Thoracic aorta (tissue), 2 donors: ENCODE measurements at regions not wholly inside any gene's neighbourhood (a gene's known extent, or its start where the extent isn't known, plus 50 kb on each side); places are given as distances from the start of the nearest gene placed in this dataset.

Experiments used
- ATAC-seq: fragments of 150-250 bp; one replicate; pipeline ENCODE4 v1.8.0; 2017; ENCODE audit warnings: low read depth; ENCODE audit not compliant: insufficient number of reproducible peaks, low FRiP score
- DNase-seq: peaks from one replicate; pipeline ENCODE4 v3.0.0-alpha.2; 2020; ENCODE audit warnings: low spot score
- H3K27ac ChIP-seq, 2 donors: fragments of 200-600 bp; sonication (generic); 1 replicate in 1 of 2; 2 replicates in 1 of 2; pipeline ENCODE4 v1.5.1; 2016; ENCODE audit warnings: mild to moderate bottlenecking in 2 of 2, moderate library complexity in 2 of 2
- H3K27me3 ChIP-seq: fragments of 200-600 bp; sonication (generic); replicated peaks from 2 replicates; pipeline ENCODE4 v1.6.0; 2016; ENCODE audit warnings: mild to moderate bottlenecking; ENCODE audit not compliant: insufficient read depth
- H3K36me3 ChIP-seq: fragments of 200-600 bp; sonication (generic); one replicate; pipeline ENCODE4 v1.5.1; 2016
- H3K4me1 ChIP-seq, 2 donors: fragments of 200-600 bp; sonication (generic); 1 replicate in 1 of 2; 2 replicates in 1 of 2; pipeline versions ENCODE4 v1.5.1 to v1.6.0; 2016; ENCODE audit warnings: low read depth in 2 of 2, mild to moderate bottlenecking in 1 of 2; ENCODE audit not compliant: control insufficient read depth in 1 of 2
- H3K4me3 ChIP-seq: fragments of 200-600 bp; sonication (generic); 2 replicates; pipeline ENCODE4 v1.5.1; 2016; ENCODE audit warnings: mild to moderate bottlenecking
- H3K9me3 ChIP-seq: fragments of 200-600 bp; sonication (generic); 2 replicates; pipeline ENCODE4 v1.5.1; 2016
- CTCF ChIP-seq: fragments of 200-600 bp; sonication (generic); IDR thresholded peaks from one replicate; pipeline ENCODE4 v1.5.1; 2019; ENCODE audit warnings: antibody characterized with exemption

DNA sequence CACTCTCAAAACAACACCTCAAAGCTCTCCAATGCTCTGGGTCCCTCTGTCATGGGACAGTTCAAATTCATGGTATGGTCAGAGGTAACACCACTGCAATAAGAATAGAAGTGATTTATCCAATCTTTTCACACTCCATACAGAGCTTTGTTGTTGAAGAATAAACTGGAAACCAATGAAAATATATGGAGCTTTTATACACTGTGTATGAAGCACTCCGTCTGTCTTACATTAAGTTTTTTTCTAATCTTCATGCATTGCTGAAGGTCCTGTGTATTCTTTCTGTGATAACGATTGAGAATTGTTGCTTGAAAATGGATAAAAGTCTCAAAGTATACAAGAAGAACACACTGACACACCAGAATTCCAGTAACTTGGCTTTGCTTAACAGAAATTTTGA is 603.7 kb upstream of the LUZP2 start:
- ATAC-seq (no peak), DNase-seq (no peak)
- Histone ChIP-seq H3K27ac (no peak overlapping the region), H3K4me3 (no peak overlapping the region), H3K9me3 (no peaks in the 10 kb centered on the region), H3K4me1 (no peaks in the 10 kb centered on the region), H3K36me3 (no peaks in the 10 kb centered on the region), H3K27me3 (no peaks in the 10 kb centered on the region)
- no peak for TF ChIP-seq CTCF

- no peaks in the 10 kb centered on the region for H3K9me3 ChIP-seq
- ATAC-seq, result no peak
These were observed 599.2 kb upstream of the LUZP2 start for GRCh38 chr11:23897453-23898286.

GRCh38 chr11:23903044-23903704 is 593.7 kb upstream of the LUZP2 start:
- no peaks in the 10 kb centered on the region for H3K9me3 ChIP-seq
- no peaks in the 10 kb centered on the region for H3K36me3 ChIP-seq
- ATAC-seq (no peak), DNase-seq (no peak)
- no peak overlapping the region for H3K4me3 ChIP-seq
- no peaks in the 10 kb centered on the region for H3K4me1 ChIP-seq
- no peak for TF ChIP-seq CTCF
- no peak overlapping the region for H3K27ac ChIP-seq
- H3K27me3 ChIP-seq, result no peaks in the 10 kb centered on the region

More at GRCh38 chr11:23897453-23898286, 599.2 kb upstream of the LUZP2 start:
- Histone ChIP-seq H3K4me3 (no peak overlapping the region), H3K36me3 (no peaks in the 10 kb centered on the region), H3K4me1 (no peaks in the 10 kb centered on the region), H3K27ac (no peak overlapping the region), H3K27me3 (no peaks in the 10 kb centered on the region)
- TF ChIP-seq CTCF, result no peak
- no peak for DNase-seq

DNA sequence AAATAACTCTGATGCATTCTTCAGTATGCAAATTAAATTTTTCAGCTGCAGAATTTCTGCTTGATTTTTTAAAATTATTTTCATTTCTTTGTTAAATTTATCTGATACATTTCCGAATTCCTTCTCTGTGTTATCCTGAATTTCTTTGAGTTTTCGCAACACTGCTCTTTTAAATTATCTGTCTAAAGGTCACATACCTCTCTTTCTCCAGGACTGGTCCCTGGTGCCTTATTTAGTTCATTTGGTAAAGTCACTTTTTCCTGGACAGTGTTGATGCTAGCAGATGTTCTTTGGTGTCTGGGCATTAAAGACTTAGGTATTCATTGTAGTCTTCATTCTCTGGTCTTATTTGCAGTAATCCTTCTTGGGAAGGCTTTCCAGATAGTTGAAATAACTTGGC is 577.4 kb upstream of the LUZP2 start:
- Histone ChIP-seq H3K9me3 (no peaks in the 10 kb centered on the region), H3K27ac (no peak overlapping the region), H3K27me3 (no peaks in the 10 kb centered on the region), H3K4me3 (no peak overlapping the region), H3K4me1 (no peaks in the 10 kb centered on the region), H3K36me3 (no peaks in the 10 kb centered on the region)
- no peak for DNase-seq
- TF ChIP-seq CTCF, result no peak
- ATAC-seq, result no peak

DNA sequence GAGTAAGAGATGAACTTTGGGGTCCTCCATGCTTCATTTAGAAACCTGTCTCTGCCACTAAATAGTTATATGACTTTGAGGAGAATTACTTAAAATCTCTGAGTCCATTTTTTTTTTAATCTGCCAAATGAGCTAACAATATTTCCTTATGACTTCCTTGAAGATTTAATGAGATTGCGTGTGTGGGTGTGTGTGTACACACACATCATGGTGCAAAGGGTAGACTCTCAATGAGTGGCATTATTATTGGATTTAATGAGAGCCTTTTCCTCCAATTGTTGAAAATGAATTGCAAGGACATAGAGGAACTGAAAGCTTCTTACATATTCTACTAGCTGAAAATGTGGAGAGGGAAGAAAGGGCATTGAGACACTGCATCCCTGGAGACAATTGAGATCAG is 573.5 kb upstream of the LUZP2 start:
- no peaks in the 10 kb centered on the region for H3K9me3 ChIP-seq
- no peak for ATAC-seq
- no peaks in the 10 kb centered on the region for H3K36me3 ChIP-seq
- no peaks in the 10 kb centered on the region for H3K4me1 ChIP-seq
- no peak for TF ChIP-seq CTCF
- no peak overlapping the region for H3K4me3 ChIP-seq
- no peaks in the 10 kb centered on the region for H3K27me3 ChIP-seq
- DNase-seq, result no peak
- no peak overlapping the region for H3K27ac ChIP-seq
